ENCODE measurements at regions not wholly inside any gene's neighbourhood (a gene's known extent, or its start where the extent isn't known, plus 50 kb on each side); places are given as distances from the start of the nearest gene placed in this dataset.

DNA sequence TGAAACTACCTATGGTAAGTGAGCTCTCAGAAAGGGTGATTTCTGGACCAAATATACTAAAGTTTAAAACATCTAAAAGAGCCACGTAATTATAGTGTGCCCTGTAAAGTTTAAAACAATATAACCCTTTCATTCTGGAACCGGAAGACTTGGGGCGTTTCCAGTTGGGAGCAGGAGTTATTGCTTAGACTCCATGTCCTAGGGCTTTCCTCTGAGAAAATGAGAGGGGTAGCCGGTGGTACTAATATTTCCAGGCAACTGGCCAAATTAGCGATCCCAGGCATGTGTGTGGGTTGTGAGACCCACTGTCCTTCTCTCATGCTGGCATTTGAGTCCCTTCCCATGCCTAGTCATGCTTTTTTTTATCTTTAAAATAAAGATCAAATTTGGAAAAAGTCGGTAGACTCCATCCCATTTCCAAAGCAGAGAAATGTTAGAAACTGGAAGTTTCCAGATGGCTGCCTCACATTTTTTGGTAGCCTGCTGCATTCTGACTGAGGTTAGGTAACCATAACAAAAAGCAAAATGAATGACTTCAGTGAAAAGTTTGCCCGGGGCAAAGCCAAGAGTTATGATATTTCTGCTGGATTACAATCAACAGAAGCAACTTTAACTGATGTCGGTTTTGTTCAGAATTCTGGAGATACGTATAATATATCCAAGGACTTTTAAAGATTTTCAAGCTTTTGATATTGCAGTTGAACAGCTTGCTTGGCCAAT, 227.4 kb downstream of the SS18 start:
- Mint-ChIP-seq H3K27me3 (ENCODE audit: unreplicated experiment) (peaks cover 62% of the 10 kb centered on the region), H3K9me3 (ENCODE audit: low read depth, unreplicated experiment) (no peaks in the 10 kb centered on the region), H3K4me3 (ENCODE audit: low read depth, unreplicated experiment) (no peak overlapping the region), H3K27ac (ENCODE audit: unreplicated experiment) (no peak overlapping the region), H3K36me3 (ENCODE audit: insufficient read depth, unreplicated experiment) (no peaks in the 10 kb centered on the region), H3K4me1 (ENCODE audit: low read depth, unreplicated experiment) (no peaks in the 10 kb centered on the region)
- no TSS peak for BruUV-seq (replicated peaks)
- CTCF ChIA-PET, result no interaction called here
- DNase-seq, result no peak
- TF ChIP-seq CTCF (IDR thresholded peaks at IDR 0.05; ENCODE audit: unreplicated experiment), result no peak
- intact Hi-C loops (cut with micrococcal nuclease; ENCODE audit: unreplicated experiment), result no loop called here

GRCh38 chr18:25853691-25854433, 236.6 kb downstream of the SS18 start:
- Mint-ChIP-seq H3K27ac (ENCODE audit: unreplicated experiment) (no peak overlapping the region), H3K9me3 (ENCODE audit: low read depth, unreplicated experiment) (no peaks in the 10 kb centered on the region), H3K36me3 (ENCODE audit: insufficient read depth, unreplicated experiment) (no peaks in the 10 kb centered on the region), H3K4me1 (ENCODE audit: low read depth, unreplicated experiment) (no peaks in the 10 kb centered on the region), H3K4me3 (ENCODE audit: low read depth, unreplicated experiment) (no peak overlapping the region), H3K27me3 (ENCODE audit: unreplicated experiment) (peaks cover 74% of the 10 kb centered on the region)
- no peak for TF ChIP-seq CTCF (IDR thresholded peaks at IDR 0.05; ENCODE audit: unreplicated experiment)
- CTCF ChIA-PET, result no interaction called here
- intact Hi-C loops (cut with micrococcal nuclease; ENCODE audit: unreplicated experiment), result no loop called here
- no peak for DNase-seq
- no TSS peak for BruUV-seq (replicated peaks)

DNA sequence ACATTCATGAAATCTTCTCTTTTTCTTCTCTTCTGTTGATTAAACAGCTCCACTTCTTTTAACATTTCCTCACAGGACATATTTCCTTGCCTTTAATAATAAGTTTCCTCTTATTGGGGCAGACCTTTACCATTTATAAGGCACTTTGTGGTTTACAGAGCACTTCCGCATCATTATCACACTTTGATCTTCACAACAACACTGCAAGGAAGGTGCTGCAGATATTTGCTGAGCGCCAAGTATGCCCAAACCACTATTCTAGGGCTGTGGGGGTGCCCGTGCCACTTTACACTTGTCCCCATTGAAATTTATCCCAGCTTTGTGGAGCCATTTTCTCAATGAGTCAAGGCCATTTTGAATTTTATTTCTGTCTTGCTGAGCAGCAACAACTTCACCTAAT, 246.6 kb downstream of the SS18 start:
- H3K27ac Mint-ChIP-seq (ENCODE audit: unreplicated experiment), result no peak overlapping the region
- no peak for DNase-seq
- no peaks in the 10 kb centered on the region for H3K4me1 Mint-ChIP-seq (ENCODE audit: low read depth, unreplicated experiment)
- CTCF ChIA-PET, result no interaction called here
- H3K27me3 Mint-ChIP-seq (ENCODE audit: unreplicated experiment), result peaks cover 69% of the 10 kb centered on the region
- no peaks in the 10 kb centered on the region for H3K36me3 Mint-ChIP-seq (ENCODE audit: insufficient read depth, unreplicated experiment)
- H3K4me3 Mint-ChIP-seq (ENCODE audit: low read depth, unreplicated experiment), result no peak overlapping the region
- TF ChIP-seq CTCF (IDR thresholded peaks at IDR 0.05; ENCODE audit: unreplicated experiment), result no peak
- BruUV-seq (replicated peaks), result no TSS peak
- no peaks in the 10 kb centered on the region for H3K9me3 Mint-ChIP-seq (ENCODE audit: low read depth, unreplicated experiment)
- intact Hi-C loops (cut with micrococcal nuclease; ENCODE audit: unreplicated experiment), result no loop called here

- intact Hi-C loops (cut with micrococcal nuclease; ENCODE audit: unreplicated experiment), result no loop called here
- H3K27me3 Mint-ChIP-seq (ENCODE audit: unreplicated experiment), result peaks cover 74% of the 10 kb centered on the region
- no peak for DNase-seq
- CTCF ChIA-PET, result no interaction called here
- no peak overlapping the region for H3K4me3 Mint-ChIP-seq (ENCODE audit: low read depth, unreplicated experiment)
- no peak for TF ChIP-seq CTCF (IDR thresholded peaks at IDR 0.05; ENCODE audit: unreplicated experiment)
- no peaks in the 10 kb centered on the region for H3K9me3 Mint-ChIP-seq (ENCODE audit: low read depth, unreplicated experiment)
- H3K4me1 Mint-ChIP-seq (ENCODE audit: low read depth, unreplicated experiment), result no peaks in the 10 kb centered on the region
- no peaks in the 10 kb centered on the region for H3K36me3 Mint-ChIP-seq (ENCODE audit: insufficient read depth, unreplicated experiment)
- no peak overlapping the region for H3K27ac Mint-ChIP-seq (ENCODE audit: unreplicated experiment)
- BruUV-seq (replicated peaks), result no TSS peak
These were observed 247.7 kb downstream of the SS18 start for GRCh38 chr18:25842665-25843064.
